ENCODE measurements at regions not wholly inside any gene's neighbourhood (a gene's known extent, or its start where the extent isn't known, plus 50 kb on each side); places are given as distances from the start of the nearest gene placed in this dataset.

DNA sequence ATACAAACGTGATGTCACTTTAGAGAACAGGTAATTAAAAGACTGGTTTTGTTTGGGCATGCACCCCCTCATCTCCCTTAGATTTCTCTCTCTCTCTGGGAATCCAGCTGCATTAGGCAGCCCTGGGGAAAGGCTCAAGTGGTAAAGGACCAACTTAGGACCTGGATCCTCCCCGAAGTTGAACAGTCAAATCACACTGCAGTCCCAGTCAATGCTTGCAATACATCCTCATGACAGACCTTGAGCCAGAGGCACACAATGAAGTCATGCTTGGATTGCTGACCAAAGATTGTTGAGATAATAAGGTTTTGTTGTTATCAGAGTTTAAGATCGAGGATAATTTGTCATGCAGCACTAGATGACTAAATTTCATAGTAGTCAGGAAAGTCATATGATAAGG is 1285.8 kb upstream of the NCAM2 start:
- TF ChIP-seq POLR2AphosphoS5 (IDR thresholded peaks at IDR 0.05; ENCODE audit: low read depth, low read length), result no peak
- TF ChIP-seq, protein P1, sequence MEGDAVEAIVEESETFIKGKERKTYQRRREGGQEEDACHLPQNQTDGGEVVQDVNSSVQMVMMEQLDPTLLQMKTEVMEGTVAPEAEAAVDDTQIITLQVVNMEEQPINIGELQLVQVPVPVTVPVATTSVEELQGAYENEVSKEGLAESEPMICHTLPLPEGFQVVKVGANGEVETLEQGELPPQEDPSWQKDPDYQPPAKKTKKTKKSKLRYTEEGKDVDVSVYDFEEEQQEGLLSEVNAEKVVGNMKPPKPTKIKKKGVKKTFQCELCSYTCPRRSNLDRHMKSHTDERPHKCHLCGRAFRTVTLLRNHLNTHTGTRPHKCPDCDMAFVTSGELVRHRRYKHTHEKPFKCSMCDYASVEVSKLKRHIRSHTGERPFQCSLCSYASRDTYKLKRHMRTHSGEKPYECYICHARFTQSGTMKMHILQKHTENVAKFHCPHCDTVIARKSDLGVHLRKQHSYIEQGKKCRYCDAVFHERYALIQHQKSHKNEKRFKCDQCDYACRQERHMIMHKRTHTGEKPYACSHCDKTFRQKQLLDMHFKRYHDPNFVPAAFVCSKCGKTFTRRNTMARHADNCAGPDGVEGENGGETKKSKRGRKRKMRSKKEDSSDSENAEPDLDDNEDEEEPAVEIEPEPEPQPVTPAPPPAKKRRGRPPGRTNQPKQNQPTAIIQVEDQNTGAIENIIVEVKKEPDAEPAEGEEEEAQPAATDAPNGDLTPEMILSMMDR (IDR thresholded peaks at IDR 0.05), result no peak
- TF ChIP-seq, protein P2, sequence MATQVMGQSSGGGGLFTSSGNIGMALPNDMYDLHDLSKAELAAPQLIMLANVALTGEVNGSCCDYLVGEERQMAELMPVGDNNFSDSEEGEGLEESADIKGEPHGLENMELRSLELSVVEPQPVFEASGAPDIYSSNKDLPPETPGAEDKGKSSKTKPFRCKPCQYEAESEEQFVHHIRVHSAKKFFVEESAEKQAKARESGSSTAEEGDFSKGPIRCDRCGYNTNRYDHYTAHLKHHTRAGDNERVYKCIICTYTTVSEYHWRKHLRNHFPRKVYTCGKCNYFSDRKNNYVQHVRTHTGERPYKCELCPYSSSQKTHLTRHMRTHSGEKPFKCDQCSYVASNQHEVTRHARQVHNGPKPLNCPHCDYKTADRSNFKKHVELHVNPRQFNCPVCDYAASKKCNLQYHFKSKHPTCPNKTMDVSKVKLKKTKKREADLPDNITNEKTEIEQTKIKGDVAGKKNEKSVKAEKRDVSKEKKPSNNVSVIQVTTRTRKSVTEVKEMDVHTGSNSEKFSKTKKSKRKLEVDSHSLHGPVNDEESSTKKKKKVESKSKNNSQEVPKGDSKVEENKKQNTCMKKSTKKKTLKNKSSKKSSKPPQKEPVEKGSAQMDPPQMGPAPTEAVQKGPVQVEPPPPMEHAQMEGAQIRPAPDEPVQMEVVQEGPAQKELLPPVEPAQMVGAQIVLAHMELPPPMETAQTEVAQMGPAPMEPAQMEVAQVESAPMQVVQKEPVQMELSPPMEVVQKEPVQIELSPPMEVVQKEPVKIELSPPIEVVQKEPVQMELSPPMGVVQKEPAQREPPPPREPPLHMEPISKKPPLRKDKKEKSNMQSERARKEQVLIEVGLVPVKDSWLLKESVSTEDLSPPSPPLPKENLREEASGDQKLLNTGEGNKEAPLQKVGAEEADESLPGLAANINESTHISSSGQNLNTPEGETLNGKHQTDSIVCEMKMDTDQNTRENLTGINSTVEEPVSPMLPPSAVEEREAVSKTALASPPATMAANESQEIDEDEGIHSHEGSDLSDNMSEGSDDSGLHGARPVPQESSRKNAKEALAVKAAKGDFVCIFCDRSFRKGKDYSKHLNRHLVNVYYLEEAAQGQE (IDR thresholded peaks at IDR 0.05; ENCODE audit: insufficient read depth in 1 of 2, low read depth in 2 of 2, low read length in 1 of 2), result no peak
- no peak for TF ChIP-seq SIN3A (IDR thresholded peaks at IDR 0.05; ENCODE audit: borderline replicate concordance, insufficient read depth, low read depth, low read length)
